Ovary (tissue), 7 donors: ENCODE measurements at regions not wholly inside any gene's neighbourhood (a gene's known extent, or its start where the extent isn't known, plus 50 kb on each side); places are given as distances from the start of the nearest gene placed in this dataset.

Experiments
- DNase-seq, 5 donors: peaks; one replicate each; pipeline ENCODE4 v3.0.0-alpha.2; 2019 to 2020
- H3K27ac ChIP-seq, 2 donors: fragments of 200-600 bp; one replicate each; pipeline versions ENCODE4 v1.5.1 to v1.8.0; 2019 to 2022
- H3K27me3 ChIP-seq: fragments of 200-600 bp; one replicate; pipeline ENCODE4 v1.8.0; 2022
- H3K36me3 ChIP-seq: fragments of 200-600 bp; sonication (generic); one replicate; pipeline ENCODE4 v1.5.1; 2019
- H3K4me1 ChIP-seq: one replicate; pipeline ENCODE4 v1.8.1; 2013; ENCODE audit warnings: mild to moderate bottlenecking, moderate library complexity; ENCODE audit not compliant: insufficient read depth
- H3K4me3 ChIP-seq: fragments of 200-600 bp; sonication (generic); one replicate; pipeline ENCODE4 v1.5.1; 2017
- H3K9me3 ChIP-seq, 2 donors: fragments of 200-600 bp in 1 of 2; sonication (generic) in 1 of 2; one replicate each; pipeline versions ENCODE4 v1.5.1 to v1.8.1; 2013 to 2019; ENCODE audit warnings: mild to moderate bottlenecking in 1 of 2, moderate library complexity in 1 of 2
- EP300 ChIP-seq: sonication (generic); formaldehyde crosslinking; IDR thresholded peaks from one replicate; pipeline ENCODE4 v1.6.1; 2017; ENCODE audit warnings: antibody characterized with exemption
- POLR2A ChIP-seq: fragments of 450-650 bp; IDR thresholded peaks from one replicate; pipeline ENCODE4 v1.6.1; 2017; ENCODE audit warnings: antibody characterized with exemption, mild to moderate bottlenecking, moderate library complexity
- WGBS, 3 donors: extraction: QIAGEN DNeasy Blood & Tissue Kit in 1 of 3; methylation state at CpG; one replicate each; pipeline versions ENCODE4 v1.1.5 to v1.1.7; 2013 to 2017; 5-methylcytosine and 5-hydroxymethylcytosine counted together
- intact Hi-C, 4 donors: fragments of 100-400 bp; cut with DNase I; formaldehyde crosslinking; loops; one replicate each; pipeline versions ENCODE4 v1.11.0 to v1.15.1; 2022 to 2023
- TF ChIP-seq, protein P1 (sequence below), 3 donors: fragments of 450-650 bp in 2 of 3; fragments of 200-600 bp in 1 of 3; IDR thresholded peaks; one replicate each; pipeline versions ENCODE4 v1.5.1 to v1.8.0; 2016 to 2022; ENCODE audit warnings: antibody characterized with exemption in 3 of 3, mild to moderate bottlenecking in 1 of 3
- donor health status: DM: no; HTN: no; CAD: no; lungs with moderate emphysema.
- donor health status: DM: no; HTN: no; CAD: no.
- donor health status: Bipolar disorder and iron deficiency.
- donor health status: DM: no; HTN: no; CAD: no.
- donor health status: DM: yes; HTN: yes; CAD: no.

DNA sequence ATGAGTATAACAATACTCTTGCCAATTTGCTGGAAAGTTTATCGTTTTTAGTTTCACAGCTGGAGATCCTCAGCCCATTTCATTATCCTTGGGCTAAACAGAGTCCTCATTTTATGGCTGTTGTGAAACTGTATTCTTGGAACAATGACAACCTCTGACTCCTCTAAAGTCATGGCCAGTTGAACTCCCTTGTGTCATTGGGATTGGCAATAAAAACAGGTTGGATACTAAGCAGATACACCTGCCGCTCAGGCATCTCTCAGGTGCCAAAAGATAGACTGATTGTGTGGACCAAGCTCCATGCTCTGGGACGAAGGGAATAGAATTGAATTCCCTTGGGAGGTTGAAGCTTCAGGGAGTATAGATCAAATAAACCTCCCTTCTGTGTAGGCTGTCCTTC is 182.2 kb downstream of the WDR11 start:
- intact Hi-C loops, result no loop called here
- Histone ChIP-seq H3K4me3 (no peak overlapping the region), H3K27me3 (no peaks in the 10 kb centered on the region), H3K27ac (peak overlapping the region in 1 of 2 donors; percentile 40), H3K36me3 (no peaks in the 10 kb centered on the region), H3K9me3 (no peaks in the 10 kb centered on the region), H3K4me1 (no peaks in the 10 kb centered on the region)
- TF ChIP-seq, protein P1, sequence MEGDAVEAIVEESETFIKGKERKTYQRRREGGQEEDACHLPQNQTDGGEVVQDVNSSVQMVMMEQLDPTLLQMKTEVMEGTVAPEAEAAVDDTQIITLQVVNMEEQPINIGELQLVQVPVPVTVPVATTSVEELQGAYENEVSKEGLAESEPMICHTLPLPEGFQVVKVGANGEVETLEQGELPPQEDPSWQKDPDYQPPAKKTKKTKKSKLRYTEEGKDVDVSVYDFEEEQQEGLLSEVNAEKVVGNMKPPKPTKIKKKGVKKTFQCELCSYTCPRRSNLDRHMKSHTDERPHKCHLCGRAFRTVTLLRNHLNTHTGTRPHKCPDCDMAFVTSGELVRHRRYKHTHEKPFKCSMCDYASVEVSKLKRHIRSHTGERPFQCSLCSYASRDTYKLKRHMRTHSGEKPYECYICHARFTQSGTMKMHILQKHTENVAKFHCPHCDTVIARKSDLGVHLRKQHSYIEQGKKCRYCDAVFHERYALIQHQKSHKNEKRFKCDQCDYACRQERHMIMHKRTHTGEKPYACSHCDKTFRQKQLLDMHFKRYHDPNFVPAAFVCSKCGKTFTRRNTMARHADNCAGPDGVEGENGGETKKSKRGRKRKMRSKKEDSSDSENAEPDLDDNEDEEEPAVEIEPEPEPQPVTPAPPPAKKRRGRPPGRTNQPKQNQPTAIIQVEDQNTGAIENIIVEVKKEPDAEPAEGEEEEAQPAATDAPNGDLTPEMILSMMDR (IDR thresholded peaks at IDR 0.05), result no peak
- TF ChIP-seq POLR2A (no peak), EP300 (no peak)
- no peak for DNase-seq
- WGBS, 3 donors, result 10 to 12% (median 11%) methylated on average over 3 of the region's 3 CpGs

- Histone ChIP-seq H3K27me3 (no peaks in the 10 kb centered on the region), H3K9me3 (no peaks in the 10 kb centered on the region), H3K4me1 (no peaks in the 10 kb centered on the region), H3K27ac (no peak overlapping the region), H3K4me3 (no peak overlapping the region), H3K36me3 (no peaks in the 10 kb centered on the region)
- TF ChIP-seq EP300 (no peak), POLR2A (no peak)
- TF ChIP-seq, protein P1 (IDR thresholded peaks at IDR 0.05), result no peak
- WGBS, 3 donors, result 32 to 39% (median 39%) methylated on average over 4 of the region's 4 CpGs
- DNase-seq, result no peak
- intact Hi-C loops, result no loop called here
Measured at GRCh38 chr10:121036431-121036830, 185.3 kb downstream of the WDR11 start.

- TF ChIP-seq EP300 (no peak), POLR2A (no peak)
- TF ChIP-seq, protein P1 (IDR thresholded peaks at IDR 0.05), result no peak
- no peaks in the 10 kb centered on the region for H3K36me3 ChIP-seq
- 82 to 91% (median 86%) methylated on average over 4 of the region's 4 CpGs for WGBS, 3 donors
- H3K4me3 ChIP-seq, result no peak overlapping the region
- intact Hi-C loops, result no loop called here
- H3K27me3 ChIP-seq, result no peaks in the 10 kb centered on the region
- H3K27ac ChIP-seq, result no peak overlapping the region
- no peaks in the 10 kb centered on the region for H3K4me1 ChIP-seq
- H3K9me3 ChIP-seq, result no peaks in the 10 kb centered on the region
- no peak for DNase-seq
Measured at GRCh38 chr10:121041499-121041898, 190.3 kb downstream of the WDR11 start.

- TF ChIP-seq, protein P1 (IDR thresholded peaks at IDR 0.05), result no peak
- TF ChIP-seq EP300 (no peak), POLR2A (no peak)
- H3K9me3 ChIP-seq, result no peaks in the 10 kb centered on the region
- 73 to 81% (median 79%) methylated on average over 3 of the region's 3 CpGs for WGBS, 3 donors
- intact Hi-C loops, result no loop called here
- no peak overlapping the region for H3K4me3 ChIP-seq
- DNase-seq, result no peak
- no peak overlapping the region for H3K27ac ChIP-seq
- no peaks in the 10 kb centered on the region for H3K27me3 ChIP-seq
- no peaks in the 10 kb centered on the region for H3K36me3 ChIP-seq
- H3K4me1 ChIP-seq, result no peaks in the 10 kb centered on the region
Measured at GRCh38 chr10:121041906-121042305, 190.7 kb downstream of the WDR11 start.

DNA sequence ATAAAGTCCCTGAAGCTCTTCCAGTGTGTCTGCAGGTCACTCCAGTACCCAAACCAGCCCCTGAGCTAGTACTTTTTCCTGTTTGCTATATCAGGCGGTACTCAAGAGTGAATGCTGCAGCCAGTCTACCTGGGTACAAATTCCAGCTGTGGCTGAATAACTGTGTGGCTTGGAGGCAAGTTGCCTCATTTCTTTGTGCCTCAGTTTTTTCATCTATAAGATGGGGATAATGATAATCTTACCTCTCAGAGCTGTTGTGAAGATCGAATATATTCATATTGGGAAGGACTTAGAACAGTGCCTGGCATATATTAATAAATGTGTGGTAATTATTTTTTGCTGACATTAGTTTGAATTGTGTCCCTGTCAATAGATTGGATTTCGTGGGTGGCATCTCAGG is 191.2 kb downstream of the WDR11 start:
- 88 to 96% (median 92%) methylated on average over 3 of the region's 3 CpGs for WGBS, 3 donors
- H3K27me3 ChIP-seq, result no peaks in the 10 kb centered on the region
- no peaks in the 10 kb centered on the region for H3K36me3 ChIP-seq
- intact Hi-C loops, result no loop called here
- H3K4me1 ChIP-seq, result no peaks in the 10 kb centered on the region
- no peak overlapping the region for H3K27ac ChIP-seq
- H3K4me3 ChIP-seq, result no peak overlapping the region
- no peak for DNase-seq
- H3K9me3 ChIP-seq, result no peaks in the 10 kb centered on the region
- TF ChIP-seq, protein P1 (IDR thresholded peaks at IDR 0.05), result no peak
- no peak for TF ChIP-seq POLR2A
- TF ChIP-seq EP300, result no peak
